Activated CD4-positive, alpha-beta T cell treated with anti-CD3 and anti-CD28 coated beads, Interleukin-2, amount 10 ng/mL, durations not matched to agents 24 days and 14 days (primary cell): ENCODE measurements at regions not wholly inside any gene's neighbourhood (a gene's known extent, or its start where the extent isn't known, plus 50 kb on each side); places are given as distances from the start of the nearest gene placed in this dataset.

ENCODE experiments used
- DNase-seq: peaks from one replicate; pipeline ENCODE4 v3.0.0; 2022
- H3K27ac Mint-ChIP-seq: one replicate; pipeline ENCODE4 v1.8.0; 2022; ENCODE audit warnings: mild to moderate bottlenecking, mixed read lengths
- H3K27me3 Mint-ChIP-seq: one replicate; pipeline ENCODE4 v1.8.0; 2022; ENCODE audit warnings: mixed read lengths
- H3K36me3 Mint-ChIP-seq: one replicate; pipeline ENCODE4 v1.8.0; 2022; ENCODE audit warnings: low read depth, mild to moderate bottlenecking, mixed read lengths
- H3K4me1 Mint-ChIP-seq: one replicate; pipeline ENCODE4 v1.8.0; 2021; ENCODE audit warnings: mixed read lengths
- H3K4me3 Mint-ChIP-seq: one replicate; pipeline ENCODE4 v1.8.0; 2022; ENCODE audit warnings: mild to moderate bottlenecking, moderate library complexity, mixed read lengths
- H3K9me3 Mint-ChIP-seq: one replicate; pipeline ENCODE4 v1.8.0; 2021; ENCODE audit warnings: mixed read lengths
- intact Hi-C: fragments of 100-400 bp; cut with micrococcal nuclease; formaldehyde crosslinking; loops from one replicate; pipeline ENCODE4 v1.15.1; 2023

DNA sequence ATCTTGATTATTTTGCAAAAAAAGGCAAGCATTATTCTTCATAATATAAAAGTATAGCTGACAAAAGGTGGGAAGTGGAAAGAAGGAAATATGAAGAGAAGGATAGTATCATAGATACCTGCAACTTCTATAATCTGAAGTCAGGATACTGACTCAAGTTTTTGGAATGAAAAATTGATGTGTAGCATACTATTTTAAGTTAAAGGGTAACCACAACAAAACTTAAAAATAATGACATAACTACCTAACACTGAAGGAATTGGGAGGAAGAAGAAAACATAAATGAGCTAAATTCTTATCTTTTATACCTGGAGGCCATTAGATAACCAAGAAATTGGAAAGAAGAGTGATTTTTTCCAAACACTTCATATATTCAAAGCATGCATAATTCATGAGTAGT lies 51.8 kb upstream of the TLE1 start:
- Mint-ChIP-seq H3K9me3 (no peaks in the 10 kb centered on the region), H3K4me1 (no peaks in the 10 kb centered on the region), H3K4me3 (no peak overlapping the region), H3K27me3 (no peaks in the 10 kb centered on the region), H3K27ac (no peak overlapping the region), H3K36me3 (no peaks in the 10 kb centered on the region)
- DNase-seq = no peak
- intact Hi-C loops = no loop called here

DNA sequence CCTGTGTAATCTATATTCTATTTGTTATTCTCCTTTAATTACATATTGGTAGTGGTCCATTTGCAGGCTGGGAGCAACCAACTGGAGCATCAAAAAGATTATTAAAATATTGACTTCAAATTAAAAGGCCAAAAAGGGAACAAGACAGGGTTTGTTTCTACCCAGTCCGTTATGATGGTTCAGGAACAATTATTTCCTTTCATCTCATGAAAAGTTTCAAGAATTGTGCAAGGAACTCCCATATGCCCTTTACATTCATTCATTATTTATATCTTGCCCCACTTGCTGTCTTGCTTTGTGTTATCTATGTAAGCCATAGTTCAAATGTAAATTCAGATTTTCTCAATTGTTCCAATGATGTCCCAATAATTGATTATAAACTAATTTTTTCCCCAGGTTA lies 58.7 kb upstream of the TLE1 start:
- no peak for DNase-seq
- Mint-ChIP-seq H3K27me3 (no peaks in the 10 kb centered on the region), H3K36me3 (no peaks in the 10 kb centered on the region), H3K4me1 (no peaks in the 10 kb centered on the region), H3K27ac (no peak overlapping the region), H3K4me3 (no peak overlapping the region), H3K9me3 (no peaks in the 10 kb centered on the region)
- intact Hi-C loops = no loop called here

DNA sequence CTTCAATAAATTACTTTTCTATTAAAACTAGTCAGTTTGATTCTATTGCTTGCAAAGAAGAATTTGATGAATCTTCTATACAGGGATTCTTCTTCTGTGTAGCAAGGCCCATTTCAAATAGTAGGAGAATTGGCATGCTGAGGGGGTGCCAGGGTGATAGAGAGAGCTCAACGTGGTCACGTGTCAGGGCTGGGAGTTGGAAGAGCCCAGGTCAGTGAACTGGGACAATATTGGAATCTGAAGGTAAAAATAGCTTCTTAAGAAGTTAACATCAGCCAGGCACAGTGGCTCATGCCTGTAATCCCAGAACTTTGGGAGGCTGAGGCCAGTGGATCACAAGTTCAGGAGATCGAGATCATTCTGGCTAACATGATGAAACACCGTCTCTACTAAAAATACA lies 64.1 kb upstream of the TLE1 start:
- Mint-ChIP-seq H3K27me3 (no peaks in the 10 kb centered on the region), H3K9me3 (no peaks in the 10 kb centered on the region)

DNA sequence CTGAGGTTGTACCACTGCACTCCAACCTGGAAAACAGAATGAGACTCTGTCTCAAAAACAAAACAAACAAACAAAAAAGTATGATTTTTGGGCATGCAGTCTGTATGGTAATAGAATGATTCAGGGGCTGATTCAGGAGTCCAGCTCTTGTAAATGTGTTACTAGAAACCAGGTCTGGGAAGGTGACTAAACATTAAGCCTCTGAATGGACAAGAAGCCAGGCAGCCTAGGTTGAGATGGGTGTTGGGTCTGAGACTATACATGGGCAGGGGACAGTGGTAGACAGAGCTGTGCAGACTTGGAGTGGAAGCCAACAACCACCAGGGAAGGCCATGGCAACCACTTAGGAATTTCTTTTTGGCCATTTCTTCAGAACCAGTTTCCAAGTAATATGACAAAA lies 64.9 kb upstream of the TLE1 start:
- Mint-ChIP-seq H3K9me3 (no peaks in the 10 kb centered on the region), H3K4me3 (no peak overlapping the region), H3K27me3 (no peaks in the 10 kb centered on the region), H3K4me1 (no peaks in the 10 kb centered on the region), H3K27ac (no peak overlapping the region), H3K36me3 (no peaks in the 10 kb centered on the region)
- no peak for DNase-seq
- intact Hi-C loops = no loop called here

More for the DNA sequence above, 64.1 kb upstream of the TLE1 start:
- Mint-ChIP-seq H3K27ac (no peak overlapping the region), H3K36me3 (no peaks in the 10 kb centered on the region), H3K4me3 (no peak overlapping the region), H3K4me1 (no peaks in the 10 kb centered on the region)
- intact Hi-C loops = no loop called here
- no peak for DNase-seq

DNA sequence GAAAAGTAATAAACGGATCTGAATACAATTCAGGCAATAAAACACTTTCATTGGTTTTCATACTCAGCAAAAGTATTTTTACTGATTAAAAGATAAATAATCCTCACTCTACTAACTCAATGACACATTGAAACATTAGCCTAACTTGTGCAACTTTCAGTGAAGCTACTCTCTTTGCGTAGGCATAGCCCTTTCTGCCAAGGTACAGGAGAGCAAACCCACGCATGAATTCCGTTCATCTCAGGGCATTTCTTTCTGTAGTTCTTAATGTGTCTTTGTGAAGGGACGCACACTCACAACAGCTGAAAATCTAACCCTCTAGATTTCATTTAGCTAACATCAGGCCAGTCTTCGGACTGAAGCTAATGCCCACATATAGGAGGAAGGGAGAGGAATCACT lies 66.4 kb upstream of the TLE1 start:
- intact Hi-C loops = no loop called here
- H3K36me3 Mint-ChIP-seq = no peaks in the 10 kb centered on the region
- no peak overlapping the region for H3K4me3 Mint-ChIP-seq
- peaks cover under 1% of the 10 kb centered on the region for H3K9me3 Mint-ChIP-seq
- H3K4me1 Mint-ChIP-seq = no peaks in the 10 kb centered on the region
- H3K27ac Mint-ChIP-seq = no peak overlapping the region
- H3K27me3 Mint-ChIP-seq = no peaks in the 10 kb centered on the region
- no peak for DNase-seq

DNA sequence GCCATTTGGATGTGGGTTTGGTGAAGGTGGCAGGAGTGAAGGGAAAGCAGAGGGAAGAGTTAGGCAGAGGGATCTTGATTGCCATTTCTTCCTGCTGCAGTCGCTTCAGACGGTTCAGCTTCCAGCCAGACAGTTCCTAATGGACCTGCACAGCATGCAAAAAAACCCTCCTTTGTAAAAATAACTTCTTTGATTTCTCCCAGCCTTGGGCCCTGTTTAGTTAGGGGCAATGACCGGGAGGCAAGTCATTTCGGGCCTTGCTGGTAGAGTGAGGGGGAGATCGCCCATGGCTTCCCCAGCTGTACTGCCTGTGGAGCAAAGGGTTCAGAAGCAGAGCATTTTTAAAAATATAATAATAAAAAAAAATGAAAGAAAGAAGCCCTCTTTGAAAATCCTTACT lies 67.2 kb upstream of the TLE1 start:
- Mint-ChIP-seq H3K4me3 (no peak overlapping the region), H3K9me3 (peaks cover 4% of the 10 kb centered on the region), H3K4me1 (no peaks in the 10 kb centered on the region), H3K27me3 (no peaks in the 10 kb centered on the region), H3K27ac (no peak overlapping the region), H3K36me3 (no peaks in the 10 kb centered on the region)
- DNase-seq = no peak
- intact Hi-C loops = no loop called here

DNA sequence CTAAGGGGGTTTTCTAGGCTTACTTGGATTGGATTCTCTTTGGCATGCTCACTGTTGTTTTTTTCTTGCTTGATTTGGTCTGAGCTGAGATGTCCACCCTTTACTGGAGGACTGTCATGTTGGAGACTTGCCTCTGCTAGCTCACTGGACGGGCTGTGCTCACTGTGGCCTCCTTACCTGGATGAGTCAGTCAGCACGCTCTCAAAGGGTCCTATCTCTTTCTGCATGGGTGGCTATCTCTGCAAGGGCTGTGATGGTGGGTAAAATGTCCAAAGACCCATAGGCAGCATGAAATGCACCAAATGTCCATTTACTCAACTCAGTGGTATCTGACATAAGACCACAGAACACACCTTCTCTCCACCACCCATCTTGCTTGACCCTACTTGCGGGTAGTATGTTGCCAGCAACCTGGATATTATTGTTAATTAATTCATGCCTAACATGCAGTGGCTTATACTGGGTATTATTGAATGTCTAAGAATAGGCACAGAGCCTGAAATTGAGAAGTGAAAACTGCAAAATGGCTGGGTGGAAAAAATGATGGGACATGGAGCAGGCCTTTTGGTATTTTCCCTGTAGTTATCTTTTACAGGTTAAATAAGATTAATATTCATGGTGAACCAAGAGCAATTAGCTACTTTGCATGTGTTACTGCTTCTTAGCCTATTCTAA lies 68.9 kb upstream of the TLE1 start:
- H3K27ac Mint-ChIP-seq = no peak overlapping the region
- no peak overlapping the region for H3K4me3 Mint-ChIP-seq
- H3K27me3 Mint-ChIP-seq = no peaks in the 10 kb centered on the region
- H3K4me1 Mint-ChIP-seq = no peaks in the 10 kb centered on the region
- H3K9me3 Mint-ChIP-seq = peaks cover 4% of the 10 kb centered on the region
- no peaks in the 10 kb centered on the region for H3K36me3 Mint-ChIP-seq
- DNase-seq = no peak
- intact Hi-C loops = no loop called here

DNA sequence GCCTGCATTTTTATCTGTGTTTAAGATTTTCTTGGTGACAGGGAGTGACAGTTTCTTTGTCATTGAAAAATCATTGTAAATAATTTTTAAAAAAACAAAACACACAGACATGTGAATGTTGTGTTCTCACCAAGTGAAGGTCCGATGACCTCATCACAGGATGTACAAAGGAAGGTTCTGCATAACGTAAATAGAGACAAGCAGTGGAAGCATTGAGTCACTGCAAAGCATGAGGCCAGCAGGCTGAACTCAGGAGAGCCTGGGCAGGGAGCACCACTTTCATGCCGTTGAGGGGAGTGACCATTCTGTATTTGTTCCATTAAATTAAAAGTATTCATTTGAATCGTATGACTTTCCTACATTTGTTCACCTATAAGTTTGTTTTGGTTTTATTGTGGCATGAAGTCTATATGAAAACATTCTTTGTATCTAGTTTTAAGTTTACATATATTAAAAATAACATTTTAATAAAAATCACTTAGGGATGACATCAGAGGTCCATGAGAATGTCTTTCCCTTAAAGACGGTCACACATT lies 70.4 kb upstream of the TLE1 start:
- H3K27ac Mint-ChIP-seq = no peak overlapping the region
- peaks cover 4% of the 10 kb centered on the region for H3K9me3 Mint-ChIP-seq
- H3K4me3 Mint-ChIP-seq = no peak overlapping the region
- H3K4me1 Mint-ChIP-seq = no peaks in the 10 kb centered on the region
- DNase-seq = no peak
- H3K27me3 Mint-ChIP-seq = no peaks in the 10 kb centered on the region
- H3K36me3 Mint-ChIP-seq = no peaks in the 10 kb centered on the region
- intact Hi-C loops = no loop called here

DNA sequence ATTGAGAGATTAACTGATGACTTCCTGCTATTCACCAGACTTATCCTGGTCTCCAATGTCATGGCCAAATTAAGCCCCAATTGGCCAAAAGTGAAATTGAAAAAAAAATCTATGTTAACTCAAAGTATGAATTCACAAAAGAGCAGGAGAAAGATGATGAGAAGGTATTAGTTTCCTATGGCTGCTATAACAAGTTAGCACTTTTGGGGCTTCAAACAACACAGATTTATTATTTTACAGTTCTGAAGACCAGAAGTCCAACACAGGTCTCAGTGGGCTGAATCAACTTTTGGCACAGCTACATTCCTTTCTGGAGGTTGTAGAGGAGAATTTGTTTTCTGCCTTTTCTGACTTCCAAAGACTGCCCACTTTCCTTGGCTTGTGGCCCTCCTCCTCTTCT lies 78.6 kb upstream of the TLE1 start:
- DNase-seq = no peak
- Mint-ChIP-seq H3K36me3 (no peaks in the 10 kb centered on the region), H3K9me3 (peaks cover 10% of the 10 kb centered on the region), H3K27ac (no peak overlapping the region), H3K4me1 (no peaks in the 10 kb centered on the region), H3K27me3 (no peaks in the 10 kb centered on the region), H3K4me3 (no peak overlapping the region)
- intact Hi-C loops = no loop called here

DNA sequence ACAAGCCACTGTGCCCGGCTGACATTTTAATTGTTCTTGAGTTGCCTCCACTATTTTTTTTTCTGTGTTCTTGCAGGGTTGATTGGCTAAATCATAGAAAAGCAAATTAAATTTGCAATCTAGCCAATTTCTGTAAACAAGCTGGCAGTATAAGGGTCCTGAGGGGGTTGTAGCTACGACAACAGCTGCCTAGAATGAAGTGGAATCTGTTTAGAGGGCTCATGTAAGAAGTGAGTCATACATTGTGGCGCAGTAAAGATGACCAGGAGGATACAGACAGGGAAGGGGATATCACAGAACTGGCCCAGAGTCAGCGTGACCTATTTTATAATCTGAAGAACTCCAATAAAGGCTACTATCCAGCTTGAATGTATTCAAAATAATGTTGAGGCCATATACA lies 82.2 kb upstream of the TLE1 start:
- no peaks in the 10 kb centered on the region for H3K27me3 Mint-ChIP-seq
- no peaks in the 10 kb centered on the region for H3K36me3 Mint-ChIP-seq
- H3K4me3 Mint-ChIP-seq = no peak overlapping the region
- no peak for DNase-seq
- intact Hi-C loops = no loop called here
- no peaks in the 10 kb centered on the region for H3K4me1 Mint-ChIP-seq
- H3K27ac Mint-ChIP-seq = no peak overlapping the region
- H3K9me3 Mint-ChIP-seq = peaks cover 3% of the 10 kb centered on the region

DNA sequence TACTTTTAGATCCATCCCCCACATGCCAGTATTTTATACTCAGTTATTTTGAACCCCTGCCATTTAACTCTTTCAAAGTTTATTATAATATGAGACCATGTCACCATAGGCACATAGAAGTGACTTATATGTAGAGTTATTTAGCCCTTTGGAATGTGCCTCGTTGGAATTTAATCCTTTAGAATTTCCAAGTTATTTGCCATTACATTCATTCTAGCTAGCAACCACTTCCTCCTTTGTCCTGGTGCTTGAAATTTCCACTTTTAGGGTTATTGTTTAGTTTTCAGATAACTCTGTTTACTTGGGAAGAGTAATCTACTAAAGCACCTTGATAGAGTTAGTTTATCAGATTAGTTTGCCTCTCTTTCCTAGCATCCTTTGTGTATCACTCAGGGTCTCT lies 82.8 kb upstream of the TLE1 start:
- Mint-ChIP-seq H3K36me3 (no peaks in the 10 kb centered on the region), H3K27ac (no peak overlapping the region), H3K27me3 (no peaks in the 10 kb centered on the region), H3K4me1 (no peaks in the 10 kb centered on the region), H3K4me3 (no peak overlapping the region), H3K9me3 (peaks cover 3% of the 10 kb centered on the region)
- DNase-seq = no peak
- intact Hi-C loops = no loop called here

DNA sequence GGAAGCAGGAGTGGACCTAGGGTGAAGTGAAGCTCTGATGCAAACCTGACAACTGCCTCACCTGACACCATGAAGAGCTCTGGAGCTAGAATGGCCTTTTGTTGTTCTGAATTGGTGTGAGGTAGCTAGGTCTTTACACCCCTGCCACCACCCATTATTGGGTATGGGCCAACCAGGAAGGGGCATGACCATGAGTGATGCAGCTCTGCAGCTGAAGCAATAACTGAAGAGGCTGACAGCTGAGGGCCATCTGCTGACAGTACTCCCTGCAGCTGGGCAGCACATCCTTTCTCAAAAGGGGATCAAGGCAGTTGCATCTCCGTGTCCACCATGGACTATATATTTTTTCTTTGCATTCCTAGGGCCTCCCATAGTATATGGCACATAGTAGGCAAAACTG lies 87.0 kb upstream of the TLE1 start:
- H3K27ac Mint-ChIP-seq = no peak overlapping the region
- H3K9me3 Mint-ChIP-seq = no peaks in the 10 kb centered on the region
- no peak for DNase-seq
- no peaks in the 10 kb centered on the region for H3K4me1 Mint-ChIP-seq
- H3K4me3 Mint-ChIP-seq = no peak overlapping the region
- no peaks in the 10 kb centered on the region for H3K27me3 Mint-ChIP-seq
- no peaks in the 10 kb centered on the region for H3K36me3 Mint-ChIP-seq
- intact Hi-C loops = no loop called here

DNA sequence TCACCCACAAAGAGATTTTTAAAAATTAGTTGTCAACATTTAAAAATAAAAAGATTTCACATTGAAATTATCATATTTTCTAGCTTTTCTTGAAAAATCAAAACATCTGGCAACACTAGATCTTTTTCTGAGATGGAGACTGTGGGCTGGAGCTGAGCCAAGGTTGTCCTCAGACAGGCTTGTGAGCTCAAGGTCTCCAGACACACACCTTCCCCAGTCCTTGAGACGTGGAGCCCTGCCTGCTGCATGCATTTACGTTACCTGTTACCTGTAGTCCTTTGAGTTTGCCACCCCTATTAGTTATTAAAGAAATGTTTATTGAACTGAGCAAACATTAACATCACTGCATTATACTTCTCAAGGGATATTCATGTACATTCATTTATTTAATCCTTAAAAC lies 87.5 kb upstream of the TLE1 start:
- H3K4me3 Mint-ChIP-seq = no peak overlapping the region
- no peaks in the 10 kb centered on the region for H3K4me1 Mint-ChIP-seq
- intact Hi-C loops = no loop called here
- no peak for DNase-seq
- H3K9me3 Mint-ChIP-seq = no peaks in the 10 kb centered on the region
- H3K36me3 Mint-ChIP-seq = no peaks in the 10 kb centered on the region
- no peak overlapping the region for H3K27ac Mint-ChIP-seq
- H3K27me3 Mint-ChIP-seq = no peaks in the 10 kb centered on the region

DNA sequence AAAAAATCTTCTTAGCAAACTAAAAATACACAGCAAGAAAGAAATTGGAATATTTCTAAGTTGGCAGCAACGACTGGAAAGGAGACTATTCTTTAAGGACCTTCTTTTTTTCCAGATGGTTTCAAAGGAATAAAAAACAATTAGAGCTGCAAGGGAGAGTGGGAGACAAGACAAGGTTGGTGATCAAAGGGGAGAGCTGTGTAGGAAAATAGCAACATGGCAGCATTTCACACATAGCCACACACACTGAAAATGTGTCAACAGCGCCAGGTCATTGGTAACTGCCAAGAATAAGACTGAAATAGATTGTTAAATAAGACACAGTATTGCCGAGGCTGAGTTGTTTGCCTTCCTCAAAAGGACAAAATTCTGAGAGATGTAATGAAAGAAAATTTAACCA lies 88.1 kb upstream of the TLE1 start:
- Mint-ChIP-seq H3K4me3 (no peak overlapping the region), H3K27me3 (no peaks in the 10 kb centered on the region), H3K9me3 (no peaks in the 10 kb centered on the region), H3K4me1 (no peaks in the 10 kb centered on the region), H3K36me3 (no peaks in the 10 kb centered on the region), H3K27ac (no peak overlapping the region)
- no peak for DNase-seq
- intact Hi-C loops = no loop called here

DNA sequence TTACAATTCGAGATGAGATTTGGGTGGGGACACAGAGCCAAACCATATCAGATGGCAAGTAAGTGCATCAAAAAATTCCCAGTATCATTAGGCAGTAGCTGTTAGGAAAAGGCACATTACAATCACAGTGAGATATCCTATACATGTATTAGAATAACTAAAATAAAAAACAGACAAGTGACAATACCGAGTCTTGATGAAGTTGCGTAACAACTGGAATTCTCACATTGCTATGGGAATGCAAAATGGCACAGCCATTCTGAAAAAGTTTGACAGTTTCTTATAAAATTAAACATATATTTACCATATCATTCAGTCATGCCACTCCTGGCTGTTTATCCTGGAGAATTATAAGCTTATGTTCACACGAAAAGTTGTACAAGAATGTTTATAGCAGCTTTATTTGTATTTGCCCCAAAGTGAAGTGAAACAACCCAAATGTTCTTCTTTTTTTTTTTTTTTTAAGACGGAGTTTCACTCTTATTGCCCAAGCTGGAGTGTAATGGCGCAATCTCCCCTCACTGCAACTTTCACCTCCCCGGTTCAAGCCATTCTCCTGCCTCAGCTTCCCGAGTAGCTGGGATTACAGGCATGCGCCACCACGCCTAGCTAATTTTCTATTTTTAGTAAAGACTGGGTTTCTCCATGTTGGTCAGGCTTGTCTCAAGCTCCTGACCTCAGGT lies 93.1 kb upstream of the TLE1 start:
- Mint-ChIP-seq H3K27ac (no peak overlapping the region), H3K36me3 (no peaks in the 10 kb centered on the region), H3K27me3 (no peaks in the 10 kb centered on the region), H3K4me1 (no peaks in the 10 kb centered on the region), H3K9me3 (no peaks in the 10 kb centered on the region), H3K4me3 (no peak overlapping the region)
- no peak for DNase-seq
- intact Hi-C loops = no loop called here
